NCI-H2196 (cell line): ENCODE measurements at regions not wholly inside any gene's neighbourhood (a gene's known extent, or its start where the extent isn't known, plus 50 kb on each side); places are given as distances from the start of the nearest gene placed in this dataset.

Experiments
- DNase-seq: peaks from one replicate; lab custom pipeline; 2025; ENCODE audit not compliant: unreplicated experiment; lab: John Stamatoyannopoulos, UW

DNA sequence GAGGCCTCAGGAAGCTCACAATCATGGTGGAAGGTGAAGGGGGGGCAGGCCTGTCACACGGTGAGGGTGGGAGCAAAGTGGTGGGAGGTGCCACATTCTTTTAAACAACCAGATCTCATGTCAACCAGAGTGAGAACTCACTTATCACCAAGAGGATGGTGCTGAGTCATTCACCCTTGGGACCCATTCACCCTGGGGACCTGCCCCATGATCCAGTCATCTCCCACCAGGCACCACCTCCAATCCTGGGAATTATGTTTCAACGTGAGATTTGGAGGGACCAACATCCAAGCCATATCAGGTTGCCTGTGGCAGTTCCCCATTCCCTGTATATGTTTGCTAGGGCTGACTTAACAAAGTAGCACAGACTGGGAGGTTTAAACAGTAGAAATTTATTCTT is 318.4 kb upstream of the CLNK start:
- DNase-seq = no peak

GRCh38 chr4:10998846-10999245 is 314.3 kb upstream of the CLNK start:
- no peak for DNase-seq

DNA sequence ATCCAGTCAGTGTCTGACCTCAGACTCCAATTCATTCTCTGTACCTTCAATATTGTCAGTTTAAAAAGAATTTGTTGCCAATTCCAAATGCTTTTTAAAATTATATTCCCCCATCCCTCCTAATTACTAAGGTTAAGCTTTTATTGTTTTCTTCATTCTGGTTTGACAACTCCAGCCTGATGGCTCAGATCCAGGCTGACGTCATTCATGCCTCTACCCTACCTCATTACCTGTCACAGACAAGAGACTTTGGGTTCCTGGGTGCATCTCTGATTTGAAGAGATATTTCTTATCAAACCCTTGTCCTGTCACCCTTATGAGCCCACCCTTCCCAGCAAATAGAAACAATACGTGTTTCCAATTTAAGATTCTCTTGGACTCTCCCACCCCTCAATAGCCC is 300.2 kb upstream of the CLNK start:
- no peak for DNase-seq

DNA sequence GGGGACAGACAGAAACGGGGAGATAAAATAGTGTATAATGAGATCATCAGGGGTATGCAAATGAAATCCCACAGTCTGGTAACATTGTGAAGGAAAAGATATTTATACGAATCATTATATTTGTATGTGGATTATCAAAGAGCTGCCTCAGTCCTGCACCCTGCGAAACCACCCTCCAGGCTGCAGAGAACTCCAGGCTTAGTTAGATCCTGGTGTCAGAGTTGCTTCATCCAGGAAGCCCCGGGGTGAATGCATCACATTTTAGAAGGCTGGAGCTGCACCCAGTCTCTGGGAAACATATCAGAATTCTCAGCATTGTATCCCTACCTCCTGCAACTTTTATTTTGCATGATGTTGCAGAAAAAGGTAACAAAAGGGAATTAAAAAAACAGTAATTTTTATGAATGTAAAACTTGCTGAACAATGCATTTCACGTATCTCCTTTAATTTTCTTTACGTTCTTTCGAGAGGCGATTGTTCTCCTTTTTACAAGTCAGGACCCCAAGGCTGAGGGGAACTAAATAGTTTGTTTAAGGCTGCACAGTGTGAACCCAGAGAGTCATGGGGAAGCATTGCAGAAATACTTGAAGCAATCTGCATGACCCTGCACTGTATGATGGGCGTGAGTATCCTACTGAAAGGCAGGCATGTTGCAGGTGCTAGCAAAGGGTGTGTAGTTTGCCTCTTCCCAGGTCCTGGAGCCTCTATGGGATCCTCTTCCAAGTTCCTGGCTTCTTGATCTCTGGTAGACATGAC is 299.5 kb upstream of the CLNK start:
- DNase-seq = no peak

DNA sequence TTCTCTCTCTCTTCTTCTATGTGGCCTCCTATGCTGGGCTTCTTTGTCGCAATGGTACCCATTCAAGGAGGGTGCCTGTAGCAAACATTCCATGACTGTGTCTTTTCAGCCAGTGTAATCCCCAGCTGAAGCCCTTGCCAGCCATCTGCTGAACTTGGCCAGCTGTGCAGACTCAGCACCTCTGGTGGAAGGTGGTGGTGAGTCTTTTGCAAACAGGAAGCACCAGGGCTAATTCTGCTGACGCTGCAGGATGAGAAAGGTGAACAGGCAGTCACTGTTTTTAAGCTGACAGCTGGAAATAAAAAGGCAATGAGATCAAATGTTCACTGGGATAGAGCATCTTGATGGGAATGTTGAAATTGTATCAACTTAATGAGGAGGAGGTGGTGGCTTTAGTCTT is 298.7 kb upstream of the CLNK start:
- DNase-seq = peak; percentile 35

DNA sequence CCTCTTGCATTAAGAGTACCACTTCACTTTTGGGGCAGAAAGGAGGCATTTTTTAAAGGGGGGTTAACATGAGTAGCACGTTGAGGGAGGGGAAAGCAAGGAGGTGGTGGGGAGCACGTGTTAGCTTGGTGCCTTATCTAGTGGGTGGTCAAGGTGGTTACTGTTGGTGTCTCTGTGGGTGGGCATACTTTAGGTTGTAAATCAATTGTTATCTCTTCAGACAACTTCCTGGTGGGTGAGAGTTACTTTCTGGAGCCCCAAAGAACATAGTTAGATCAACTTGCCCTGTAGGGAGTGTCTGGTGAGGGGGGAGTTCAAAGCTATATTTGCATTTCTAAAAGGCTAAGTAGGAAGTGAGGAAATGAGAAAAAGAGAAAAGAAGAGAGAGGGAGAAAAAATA is 297.7 kb upstream of the CLNK start:
- no peak for DNase-seq

GRCh38 chr4:10981576-10981975 is 297.0 kb upstream of the CLNK start:
- DNase-seq = no peak

DNA sequence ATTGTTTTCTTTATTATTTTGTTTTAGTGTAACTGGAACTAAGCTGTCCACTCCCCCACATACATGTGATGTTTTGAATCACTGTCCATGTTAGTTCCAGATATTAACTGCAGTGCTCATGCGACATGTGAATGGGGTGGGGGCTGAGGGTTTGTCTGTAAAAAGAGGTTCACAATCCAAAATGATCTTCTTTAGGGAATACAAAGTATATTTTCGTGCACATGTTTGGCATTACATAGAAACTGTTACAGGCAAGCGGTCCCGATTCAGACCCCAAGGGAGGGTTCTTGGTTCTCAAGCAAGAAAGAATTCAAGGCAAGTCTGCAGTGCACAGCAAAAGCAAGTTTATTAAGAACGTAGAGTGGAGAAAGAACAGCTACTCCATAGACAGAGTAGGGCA is 296.5 kb upstream of the CLNK start:
- no peak for DNase-seq

GRCh38 chr4:10979032-10979431 is 294.5 kb upstream of the CLNK start:
- DNase-seq = no peak

GRCh38 chr4:10977534-10977933 is 293.0 kb upstream of the CLNK start:
- no peak for DNase-seq

GRCh38 chr4:10974371-10974770 is 289.8 kb upstream of the CLNK start:
- no peak for DNase-seq

DNA sequence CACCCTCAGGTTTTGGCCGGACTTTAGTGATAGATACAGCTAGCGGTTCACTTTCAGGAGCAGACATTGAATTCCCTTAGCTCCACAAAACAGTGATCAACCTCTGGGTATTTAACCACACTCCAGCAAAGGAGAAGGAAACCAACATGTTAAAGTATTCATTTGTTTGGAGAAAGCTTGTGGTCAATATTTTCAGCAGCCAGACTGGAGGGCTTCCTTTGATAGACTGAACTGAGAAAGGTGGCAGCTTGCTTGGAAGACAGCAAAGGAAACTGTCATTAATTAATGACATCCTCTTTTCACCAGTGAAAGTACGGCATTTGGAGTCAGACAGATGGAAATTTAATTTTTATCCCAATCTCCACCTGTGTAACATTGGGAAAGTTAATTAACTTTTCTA is 289.1 kb upstream of the CLNK start:
- DNase-seq = no peak

- no peak for DNase-seq
Observed at GRCh38 chr4:10971800-10972401, 287.3 kb upstream of the CLNK start.

DNA sequence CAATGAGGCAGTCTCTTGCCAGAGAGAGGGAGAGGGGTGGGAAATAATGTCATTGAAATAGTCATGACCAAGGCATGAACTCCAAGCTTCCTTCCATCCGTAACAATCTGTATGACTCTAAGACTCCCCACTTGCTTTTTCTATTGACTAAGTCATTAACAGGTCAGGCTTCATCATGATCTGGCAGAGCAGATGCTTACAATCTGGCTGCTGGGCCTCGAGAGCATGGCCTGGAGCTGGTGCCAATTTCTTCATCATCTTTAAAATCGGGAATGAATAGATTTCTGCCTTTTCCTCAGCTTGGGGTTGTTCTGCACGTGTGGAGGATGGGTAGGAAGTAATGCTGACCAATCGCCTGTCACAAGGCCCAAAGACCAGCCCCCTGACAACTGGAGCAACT is 280.6 kb upstream of the CLNK start:
- DNase-seq = no peak

- no peak for DNase-seq
Observed at GRCh38 chr4:10963958-10964703, 279.6 kb upstream of the CLNK start.

DNA sequence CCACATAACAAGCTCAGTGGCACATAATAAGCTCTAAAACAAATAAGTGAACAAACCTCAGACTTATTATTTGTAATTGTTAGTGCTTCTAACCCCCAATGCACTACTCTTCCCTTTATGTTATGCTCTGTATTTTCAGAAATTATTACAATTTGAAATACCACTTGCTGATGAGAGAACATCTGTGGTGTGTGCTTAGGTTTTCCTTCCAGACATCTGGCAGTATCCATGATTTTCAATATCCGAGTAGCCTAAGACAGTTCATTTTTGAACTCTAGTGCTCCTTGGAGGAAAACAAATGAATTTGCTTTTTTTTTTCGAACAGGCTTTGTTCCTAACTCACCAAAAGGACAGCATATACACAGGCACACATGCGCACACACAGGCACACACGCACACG is 278.7 kb upstream of the CLNK start:
- no peak for DNase-seq

GRCh38 chr4:10962246-10962645 is 277.7 kb upstream of the CLNK start:
- DNase-seq = no peak

DNA sequence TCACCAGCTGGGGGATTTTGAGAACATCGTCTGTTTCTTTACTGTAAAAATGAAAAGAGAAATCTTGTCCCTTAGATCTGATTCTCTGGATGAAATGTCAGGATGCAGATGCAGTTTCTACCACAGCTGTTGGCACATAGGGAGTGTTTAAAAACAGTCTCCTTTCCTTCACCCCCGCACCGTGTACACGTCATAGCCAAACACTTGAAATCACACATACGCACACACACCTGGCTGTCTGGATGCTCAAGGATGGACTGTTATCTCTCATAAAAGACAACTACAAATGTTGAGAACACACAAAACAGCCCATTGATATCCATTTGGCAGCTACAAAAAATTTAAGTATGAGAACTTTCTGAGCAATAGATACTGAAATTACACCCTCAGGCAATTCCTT is 275.8 kb upstream of the CLNK start:
- DNase-seq = peak; percentile 58

GRCh38 chr4:10959586-10959985 is 275.0 kb upstream of the CLNK start:
- no peak for DNase-seq

DNA sequence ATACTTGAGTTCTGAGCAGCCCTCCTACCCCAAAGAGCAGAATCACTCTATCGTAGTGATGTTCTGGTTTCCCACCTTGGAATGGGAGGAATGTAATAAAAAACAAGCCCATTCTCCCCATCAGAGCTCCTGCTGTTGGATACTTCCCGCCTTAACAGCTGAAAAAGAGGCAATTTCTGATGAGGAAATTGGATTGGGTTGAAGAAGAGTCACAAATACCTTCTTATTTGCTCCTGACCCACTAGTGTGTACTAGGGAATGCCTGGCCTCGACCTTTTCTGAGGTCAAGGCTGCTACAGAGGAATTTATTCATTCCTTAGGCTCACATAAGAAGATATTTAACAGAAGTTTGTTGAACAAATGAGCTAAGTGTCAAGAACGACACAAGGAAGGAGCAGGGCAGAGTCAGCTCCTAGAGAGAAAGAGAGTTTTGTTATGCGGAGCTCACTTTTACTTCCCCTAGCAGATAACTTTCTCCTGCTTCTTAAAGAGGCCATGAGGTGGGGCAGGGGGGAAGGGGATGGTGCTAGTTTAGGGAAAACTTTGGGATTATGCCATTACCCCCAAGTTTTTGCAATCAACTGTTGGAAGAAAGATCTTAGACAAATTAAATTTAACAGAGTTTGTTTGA is 273.8 kb upstream of the CLNK start:
- DNase-seq = no peak

- DNase-seq = no peak
Observed at GRCh38 chr4:10951306-10951705, 266.7 kb upstream of the CLNK start.
